Dendritic cell treated with granulocyte-macrophage colony-stimulating factor and Interleukin-4, amounts not matched to agents 40 ng/mL and 50 ng/mL, for 4 days (primary cell): ENCODE measurements at regions not wholly inside any gene's neighbourhood (a gene's known extent, or its start where the extent isn't known, plus 50 kb on each side); places are given as distances from the start of the nearest gene placed in this dataset.

Experiments
- H3K27ac Mint-ChIP-seq: one replicate; pipeline ENCODE4 v1.8.0; 2022; ENCODE audit warnings: mild to moderate bottlenecking, mixed read lengths
- H3K27me3 Mint-ChIP-seq: one replicate; pipeline ENCODE4 v1.8.0; 2022; ENCODE audit warnings: mild to moderate bottlenecking, mixed read lengths
- H3K36me3 Mint-ChIP-seq: one replicate; pipeline ENCODE4 v1.8.0; 2022; ENCODE audit warnings: low read depth, mixed read lengths
- H3K4me1 Mint-ChIP-seq: one replicate; pipeline ENCODE4 v1.8.0; 2022; ENCODE audit warnings: low read depth, mixed read lengths
- H3K4me3 Mint-ChIP-seq: one replicate; pipeline ENCODE4 v1.8.0; 2022; ENCODE audit warnings: mild to moderate bottlenecking, moderate library complexity, mixed read lengths
- H3K9me3 Mint-ChIP-seq: one replicate; pipeline ENCODE4 v1.8.0; 2022; ENCODE audit warnings: mixed read lengths
- intact Hi-C: fragments of 100-400 bp; cut with micrococcal nuclease; formaldehyde crosslinking; loops from one replicate; pipeline ENCODE4 v1.15.0; 2022

DNA sequence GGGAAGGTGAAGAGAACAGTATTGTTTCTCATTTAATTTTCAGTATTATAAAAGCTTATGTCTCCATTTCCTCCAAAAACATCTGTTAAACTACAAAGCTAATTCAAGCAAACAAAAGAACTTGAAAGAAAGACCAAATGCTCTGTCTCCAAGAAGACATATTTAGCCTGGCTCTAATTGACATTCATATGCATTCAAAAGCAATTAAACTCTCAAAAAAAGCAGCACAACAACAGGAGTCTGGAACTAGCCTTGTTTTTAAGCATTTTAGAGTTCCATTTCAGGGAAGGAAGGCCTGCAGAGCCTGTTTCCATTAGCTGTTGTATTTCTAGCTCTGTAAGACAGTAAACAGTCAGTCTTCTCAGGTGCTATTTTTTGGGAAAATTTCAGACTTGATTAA lies 447.9 kb downstream of the TDRD15 start:
- H3K4me3 Mint-ChIP-seq, result no peak overlapping the region
- H3K27ac Mint-ChIP-seq, result no peak overlapping the region
- H3K36me3 Mint-ChIP-seq, result no peaks in the 10 kb centered on the region
- H3K4me1 Mint-ChIP-seq, result no peaks in the 10 kb centered on the region
- intact Hi-C loops, result no loop called here
- no peaks in the 10 kb centered on the region for H3K27me3 Mint-ChIP-seq
- peaks cover 17% of the 10 kb centered on the region for H3K9me3 Mint-ChIP-seq

DNA sequence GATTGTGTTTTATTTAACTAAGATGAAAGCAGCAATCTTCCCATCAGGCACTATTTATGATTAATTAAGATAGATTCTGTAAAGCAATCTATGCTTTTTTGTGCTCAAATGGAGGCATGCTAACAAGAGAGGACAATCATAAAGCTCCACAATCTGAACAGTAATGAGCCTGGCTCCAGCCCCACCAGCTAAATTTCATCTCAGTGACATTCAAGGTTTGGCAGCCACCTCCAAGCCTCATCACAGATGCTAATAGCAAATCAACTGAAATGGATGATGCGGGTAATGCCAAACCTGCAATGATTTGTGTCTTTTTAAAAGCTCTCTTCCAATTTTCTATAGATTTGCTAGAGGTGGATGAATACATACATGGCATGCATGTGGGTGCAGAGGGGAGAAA lies 456.6 kb downstream of the TDRD15 start:
- intact Hi-C loops, result no loop called here
- Mint-ChIP-seq H3K27me3 (no peaks in the 10 kb centered on the region), H3K36me3 (no peaks in the 10 kb centered on the region), H3K4me3 (no peak overlapping the region), H3K27ac (no peak overlapping the region), H3K9me3 (peaks cover 26% of the 10 kb centered on the region), H3K4me1 (no peaks in the 10 kb centered on the region)

DNA sequence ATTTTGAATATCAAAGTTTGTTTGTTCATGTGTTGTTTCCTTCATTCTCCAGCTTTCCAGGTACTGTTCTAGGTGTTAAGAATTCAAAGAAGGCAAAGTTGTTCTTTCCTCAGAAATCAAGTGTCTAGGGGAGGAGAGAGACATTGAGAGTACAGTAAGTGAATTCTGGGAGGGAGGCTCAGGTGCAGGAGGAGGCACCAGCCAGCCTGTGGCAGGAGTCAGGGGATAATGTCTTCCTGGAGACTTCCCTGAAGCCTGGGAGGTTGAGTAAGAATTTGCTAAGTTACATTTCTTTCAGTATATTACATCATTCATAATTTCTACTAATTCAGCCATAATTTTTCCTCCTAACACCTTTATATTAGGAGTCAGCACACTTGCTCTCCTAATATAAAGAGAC lies 462.1 kb downstream of the TDRD15 start:
- H3K27ac Mint-ChIP-seq, result no peak overlapping the region
- H3K9me3 Mint-ChIP-seq, result peaks cover 16% of the 10 kb centered on the region
- no peaks in the 10 kb centered on the region for H3K27me3 Mint-ChIP-seq

DNA sequence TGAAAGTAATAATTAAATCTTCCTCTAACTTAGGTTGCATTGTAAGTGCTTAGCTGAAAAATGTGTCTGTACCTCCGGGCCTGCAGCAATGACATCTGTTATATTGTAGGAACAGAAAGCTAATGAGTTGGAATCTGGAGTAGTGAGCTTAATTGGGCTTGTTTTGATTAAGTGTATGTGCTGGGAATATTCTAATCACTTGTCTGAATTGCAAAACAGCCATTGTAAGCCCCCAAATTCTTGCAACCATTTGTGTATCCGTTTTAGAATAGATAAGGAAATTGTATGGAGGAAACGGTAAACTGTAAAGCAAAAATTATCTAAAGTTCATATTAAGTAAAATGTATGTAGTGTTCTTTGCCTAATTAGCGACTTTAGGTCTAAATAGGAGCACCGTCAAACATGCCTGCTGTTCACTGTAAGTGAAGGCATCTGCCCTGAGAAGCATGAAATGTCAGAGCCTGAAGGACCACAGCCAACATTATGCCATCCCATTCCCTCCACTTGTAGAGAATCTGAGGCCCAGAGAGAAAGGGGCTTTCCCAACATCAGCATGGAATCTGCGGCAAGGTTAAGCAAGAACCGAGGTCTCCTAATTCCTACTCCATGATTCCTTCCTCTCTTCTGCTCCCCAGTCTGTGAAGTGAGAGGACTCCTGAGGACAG lies 466.4 kb downstream of the TDRD15 start:
- no peak overlapping the region for H3K27ac Mint-ChIP-seq
- H3K27me3 Mint-ChIP-seq, result no peaks in the 10 kb centered on the region
- H3K4me3 Mint-ChIP-seq, result no peak overlapping the region
- no peaks in the 10 kb centered on the region for H3K36me3 Mint-ChIP-seq
- H3K9me3 Mint-ChIP-seq, result peaks cover 6% of the 10 kb centered on the region
- H3K4me1 Mint-ChIP-seq, result no peaks in the 10 kb centered on the region
- intact Hi-C loops, result no loop called here

More for the DNA sequence above, 462.1 kb downstream of the TDRD15 start:
- intact Hi-C loops, result no loop called here
- H3K4me3 Mint-ChIP-seq, result no peak overlapping the region
- H3K36me3 Mint-ChIP-seq, result no peaks in the 10 kb centered on the region
- H3K4me1 Mint-ChIP-seq, result no peaks in the 10 kb centered on the region

DNA sequence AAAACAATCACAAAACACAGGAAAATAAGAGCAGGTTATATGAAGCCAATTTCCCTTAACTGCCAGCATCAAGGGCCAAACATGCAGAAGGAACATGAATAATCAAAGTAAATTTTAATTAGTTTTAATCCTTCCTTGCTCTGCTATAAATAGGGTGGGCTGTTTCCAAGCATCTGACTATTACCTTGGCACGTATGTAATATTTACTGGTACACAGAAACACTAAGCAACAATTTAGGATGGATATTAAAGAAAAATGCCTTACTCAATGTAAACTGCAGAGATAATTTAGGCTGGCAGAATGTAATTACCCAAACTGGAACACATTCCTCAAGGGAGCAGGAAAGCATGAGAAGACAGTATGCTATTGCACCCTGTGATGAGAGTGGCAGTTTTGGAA lies 468.2 kb downstream of the TDRD15 start:
- intact Hi-C loops, result no loop called here
- Mint-ChIP-seq H3K9me3 (peaks cover 6% of the 10 kb centered on the region), H3K36me3 (no peaks in the 10 kb centered on the region), H3K27ac (no peak overlapping the region), H3K4me1 (no peaks in the 10 kb centered on the region), H3K4me3 (no peak overlapping the region), H3K27me3 (no peaks in the 10 kb centered on the region)

DNA sequence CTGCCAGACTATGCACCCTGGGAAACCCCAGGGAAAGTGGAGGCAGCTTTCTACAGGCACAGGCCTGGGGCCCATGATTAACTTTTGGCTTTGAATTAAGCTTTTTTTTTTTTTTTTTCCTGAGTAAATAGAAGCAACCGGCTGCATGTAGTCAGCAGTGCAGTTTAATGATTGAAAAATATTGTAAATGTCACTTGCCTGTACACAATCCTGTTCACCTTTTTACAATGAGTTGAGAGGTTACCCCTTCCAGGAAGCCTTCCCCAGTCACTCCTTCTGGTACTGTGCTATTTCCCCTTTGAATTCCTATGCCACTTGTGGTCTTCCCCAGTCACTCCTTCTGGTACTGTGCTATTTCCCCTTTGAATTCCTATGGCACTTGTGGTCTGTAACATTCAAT lies 475.6 kb downstream of the TDRD15 start:
- Mint-ChIP-seq H3K27me3 (no peaks in the 10 kb centered on the region), H3K9me3 (peaks cover 9% of the 10 kb centered on the region), H3K36me3 (no peaks in the 10 kb centered on the region), H3K4me3 (no peak overlapping the region), H3K27ac (no peak overlapping the region), H3K4me1 (no peaks in the 10 kb centered on the region)
- intact Hi-C loops, result no loop called here

DNA sequence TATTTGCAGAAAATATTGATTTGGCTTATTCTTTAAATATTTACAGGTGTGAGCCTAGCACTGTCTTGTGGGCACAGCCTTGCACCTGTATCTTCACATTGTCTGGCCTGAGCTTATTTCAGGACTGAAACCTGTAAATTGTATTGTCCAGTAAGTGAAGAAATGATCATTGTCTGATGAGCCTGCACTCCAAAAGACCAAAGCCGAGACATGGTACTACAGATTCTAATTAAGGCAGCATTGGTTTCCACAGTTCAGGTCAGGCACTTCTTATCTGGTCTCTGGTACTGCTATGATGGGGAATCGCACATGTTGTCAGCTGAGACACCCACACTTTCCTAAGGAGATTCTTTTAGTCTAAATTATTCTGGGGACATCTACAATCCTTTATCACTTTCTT lies 479.0 kb downstream of the TDRD15 start:
- H3K4me1 Mint-ChIP-seq, result no peaks in the 10 kb centered on the region
- H3K4me3 Mint-ChIP-seq, result no peak overlapping the region
- no peak overlapping the region for H3K27ac Mint-ChIP-seq
- H3K27me3 Mint-ChIP-seq, result no peaks in the 10 kb centered on the region
- H3K9me3 Mint-ChIP-seq, result peaks cover 18% of the 10 kb centered on the region
- H3K36me3 Mint-ChIP-seq, result no peaks in the 10 kb centered on the region
- intact Hi-C loops, result no loop called here

DNA sequence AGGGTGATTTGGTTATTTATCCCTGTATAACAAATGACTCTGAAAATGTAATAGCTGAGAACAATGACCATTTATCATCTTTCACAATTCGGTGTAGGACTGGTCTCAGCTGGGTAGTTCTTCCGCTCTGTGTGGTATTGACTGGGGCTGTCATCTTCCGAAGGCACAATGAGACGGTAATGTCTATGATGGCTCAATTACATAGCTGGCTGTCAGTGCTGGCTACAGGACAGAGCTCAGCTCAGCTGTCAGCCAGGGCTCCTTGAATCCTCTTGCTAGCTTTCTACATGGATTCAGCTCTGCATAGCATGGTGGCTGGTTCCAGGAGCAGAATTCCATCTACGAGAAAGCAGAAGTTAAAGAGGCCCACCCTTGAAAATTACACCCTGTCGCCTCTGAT lies 483.8 kb downstream of the TDRD15 start:
- Mint-ChIP-seq H3K27ac (no peak overlapping the region), H3K36me3 (no peaks in the 10 kb centered on the region), H3K4me3 (no peak overlapping the region), H3K9me3 (peaks cover 19% of the 10 kb centered on the region), H3K4me1 (no peaks in the 10 kb centered on the region), H3K27me3 (no peaks in the 10 kb centered on the region)
- intact Hi-C loops, result no loop called here

DNA sequence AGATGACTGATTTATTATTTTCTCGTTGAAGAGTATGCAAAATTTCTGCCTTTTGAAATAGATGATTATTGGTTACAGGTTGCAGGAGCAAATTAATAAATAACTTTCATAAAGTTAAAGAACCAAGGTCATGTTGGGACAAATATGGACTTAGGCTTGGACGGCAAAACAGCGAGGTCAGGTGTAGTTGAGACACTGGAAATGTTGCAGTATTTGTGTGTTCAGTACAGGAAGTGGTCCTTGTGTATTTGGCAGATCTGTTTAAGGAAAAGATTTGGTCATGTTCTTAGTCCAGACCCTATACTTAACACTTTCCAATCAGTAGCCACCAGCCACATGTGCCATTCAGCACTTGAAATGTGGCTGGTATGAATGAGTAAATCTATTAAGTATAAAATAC lies 486.5 kb downstream of the TDRD15 start:
- H3K4me3 Mint-ChIP-seq, result no peak overlapping the region
- H3K27ac Mint-ChIP-seq, result no peak overlapping the region
- H3K27me3 Mint-ChIP-seq, result no peaks in the 10 kb centered on the region
- H3K4me1 Mint-ChIP-seq, result no peaks in the 10 kb centered on the region
- no peaks in the 10 kb centered on the region for H3K36me3 Mint-ChIP-seq
- peaks cover 42% of the 10 kb centered on the region for H3K9me3 Mint-ChIP-seq
- intact Hi-C loops, result no loop called here

DNA sequence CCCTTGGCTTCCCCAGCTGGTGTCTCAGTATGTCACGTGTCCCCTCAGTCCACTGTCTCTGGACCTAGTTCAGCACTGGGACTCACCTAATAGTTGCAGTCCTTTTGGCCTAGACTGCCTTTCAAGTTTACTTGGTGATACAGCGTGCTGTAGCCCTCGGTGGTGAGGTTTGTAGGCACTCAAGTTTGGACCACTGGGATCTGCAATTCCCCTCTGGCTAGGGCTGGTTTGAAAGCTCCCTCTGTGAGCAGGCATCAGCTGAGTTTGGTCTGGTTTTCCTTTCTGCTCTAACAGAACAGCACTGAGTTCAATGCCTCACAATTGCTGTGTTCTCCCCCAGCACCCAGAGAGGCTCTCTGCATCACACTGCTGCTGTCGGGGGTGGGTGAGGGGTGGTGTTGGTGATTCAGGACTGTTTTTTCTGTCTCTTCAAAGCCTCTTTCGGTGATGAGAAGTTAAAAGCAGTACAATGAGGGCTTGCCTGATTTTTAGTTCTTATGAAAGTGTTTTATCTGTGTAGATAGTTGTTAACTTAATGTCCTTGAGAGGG lies 494.2 kb downstream of the TDRD15 start:
- Mint-ChIP-seq H3K4me3 (no peak overlapping the region), H3K4me1 (no peaks in the 10 kb centered on the region), H3K9me3 (peaks cover 55% of the 10 kb centered on the region), H3K27ac (no peak overlapping the region), H3K27me3 (no peaks in the 10 kb centered on the region), H3K36me3 (no peaks in the 10 kb centered on the region)
- intact Hi-C loops, result no loop called here

DNA sequence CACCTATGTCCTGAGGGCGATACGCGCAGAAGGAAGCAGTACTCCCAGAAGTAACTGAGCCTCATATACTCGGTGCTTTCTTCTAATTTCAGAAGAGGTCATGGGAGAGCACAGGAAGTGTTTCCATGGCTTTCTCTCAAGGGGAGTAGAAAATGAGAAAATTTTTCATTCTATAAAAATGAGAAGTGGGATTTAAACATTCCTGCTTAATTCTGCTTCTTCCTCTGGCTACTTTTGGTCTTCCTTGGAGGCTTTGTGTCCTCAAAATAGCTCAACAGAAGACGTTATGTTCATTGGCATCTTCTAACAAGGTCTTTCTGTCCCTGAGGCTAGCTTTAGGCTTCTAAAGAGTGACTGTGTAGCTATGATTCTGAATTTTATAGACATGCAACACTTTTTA lies 497.0 kb downstream of the TDRD15 start:
- Mint-ChIP-seq H3K27me3 (no peaks in the 10 kb centered on the region), H3K4me1 (no peaks in the 10 kb centered on the region), H3K36me3 (no peaks in the 10 kb centered on the region), H3K4me3 (no peak overlapping the region), H3K9me3 (peaks cover 36% of the 10 kb centered on the region), H3K27ac (no peak overlapping the region)
- intact Hi-C loops, result no loop called here

DNA sequence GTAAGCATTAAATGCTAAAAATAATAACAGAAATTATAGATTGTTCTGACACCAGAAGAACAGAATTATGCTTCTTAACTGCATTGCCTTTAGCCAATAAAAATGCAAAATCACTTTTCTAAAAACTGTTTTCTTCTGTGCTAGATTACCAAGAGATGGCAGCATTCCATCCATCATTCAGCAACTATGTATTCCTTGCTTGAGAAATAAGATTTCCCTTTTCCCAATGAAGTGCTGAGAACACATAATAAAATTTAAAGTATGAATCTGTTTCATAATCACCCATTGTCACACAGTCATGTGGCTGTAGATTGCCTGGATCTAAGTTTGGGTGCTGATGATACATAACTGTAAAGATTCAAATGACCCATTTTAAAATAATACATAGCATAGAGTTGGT lies 504.2 kb downstream of the TDRD15 start:
- intact Hi-C loops, result no loop called here
- H3K9me3 Mint-ChIP-seq, result peaks cover 8% of the 10 kb centered on the region
- H3K36me3 Mint-ChIP-seq, result no peaks in the 10 kb centered on the region
- no peaks in the 10 kb centered on the region for H3K4me1 Mint-ChIP-seq
- no peak overlapping the region for H3K27ac Mint-ChIP-seq
- no peaks in the 10 kb centered on the region for H3K27me3 Mint-ChIP-seq
- no peak overlapping the region for H3K4me3 Mint-ChIP-seq

DNA sequence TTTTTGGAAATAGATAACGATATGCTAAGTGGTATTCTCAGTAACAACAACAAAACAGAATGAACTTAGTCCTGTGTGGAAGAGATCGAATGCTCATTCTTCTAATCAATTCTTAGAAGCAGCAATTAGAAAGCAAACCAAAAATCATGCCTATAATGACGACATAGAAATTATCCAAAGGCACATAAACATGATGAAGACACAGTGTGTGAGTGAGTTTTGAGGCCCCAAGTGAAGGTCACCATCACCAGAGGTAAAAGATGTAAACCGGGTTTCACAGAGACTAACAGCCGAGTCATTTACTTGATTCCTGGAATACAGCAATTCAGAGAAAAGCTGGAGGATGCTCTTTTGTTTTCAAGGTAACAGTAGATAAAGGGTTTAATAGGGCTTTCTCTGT lies 509.2 kb downstream of the TDRD15 start:
- H3K27me3 Mint-ChIP-seq, result no peaks in the 10 kb centered on the region
- H3K27ac Mint-ChIP-seq, result no peak overlapping the region
- no peaks in the 10 kb centered on the region for H3K4me1 Mint-ChIP-seq
- no peaks in the 10 kb centered on the region for H3K36me3 Mint-ChIP-seq
- intact Hi-C loops, result no loop called here
- no peaks in the 10 kb centered on the region for H3K9me3 Mint-ChIP-seq
- H3K4me3 Mint-ChIP-seq, result no peak overlapping the region

DNA sequence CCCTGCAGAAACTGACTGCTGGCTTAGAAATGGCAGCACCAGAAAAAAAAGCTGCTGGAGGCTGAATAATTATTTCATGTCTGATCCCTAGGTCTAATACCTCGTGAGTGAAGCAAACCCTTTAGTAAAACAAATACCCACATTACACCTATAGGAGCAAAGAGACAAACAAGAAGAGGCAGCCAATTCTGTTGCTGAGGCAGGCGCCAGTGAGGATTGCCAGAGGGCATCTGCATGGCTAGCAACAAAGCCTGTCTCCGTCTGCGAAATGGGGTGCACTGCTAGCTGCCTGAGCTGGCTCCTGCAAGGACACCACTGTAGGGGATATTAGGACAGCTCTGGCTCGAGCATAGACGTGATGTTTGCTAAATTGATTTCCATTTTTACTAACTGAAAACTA lies 509.7 kb downstream of the TDRD15 start:
- intact Hi-C loops, result no loop called here
- H3K27me3 Mint-ChIP-seq, result no peaks in the 10 kb centered on the region
- no peaks in the 10 kb centered on the region for H3K4me1 Mint-ChIP-seq
- H3K36me3 Mint-ChIP-seq, result no peaks in the 10 kb centered on the region
- no peaks in the 10 kb centered on the region for H3K9me3 Mint-ChIP-seq
- no peak overlapping the region for H3K4me3 Mint-ChIP-seq
- H3K27ac Mint-ChIP-seq, result no peak overlapping the region

DNA sequence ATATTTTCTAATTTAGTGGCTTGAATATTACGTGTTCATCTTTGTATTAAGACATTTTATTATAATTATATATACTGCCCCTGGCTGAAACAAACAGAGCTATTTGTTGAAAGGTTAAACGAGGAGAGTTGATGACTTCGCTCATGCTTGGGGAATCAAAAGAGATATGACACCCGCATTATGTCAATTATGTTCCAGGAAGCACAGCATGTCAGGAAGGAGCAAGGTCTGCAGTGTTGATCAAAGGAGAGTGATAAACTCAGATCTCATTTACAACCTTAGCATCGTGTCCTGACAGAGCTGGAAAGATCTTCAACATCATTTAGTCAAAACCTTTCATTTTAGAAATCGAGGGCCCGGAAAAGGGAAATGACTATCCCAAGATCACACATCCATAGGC lies 510.1 kb downstream of the TDRD15 start:
- Mint-ChIP-seq H3K27ac (no peak overlapping the region), H3K27me3 (no peaks in the 10 kb centered on the region), H3K36me3 (no peaks in the 10 kb centered on the region), H3K4me3 (no peak overlapping the region), H3K9me3 (no peaks in the 10 kb centered on the region), H3K4me1 (no peaks in the 10 kb centered on the region)
- intact Hi-C loops, result no loop called here
